ENCODE measurements at regions not wholly inside any gene's neighbourhood (a gene's known extent, or its start where the extent isn't known, plus 50 kb on each side); places are given as distances from the start of the nearest gene placed in this dataset.
"Not testable (repeated sequence)": the region's sequence is repeated elsewhere in the genome, so short reads cannot be mapped to it uniquely, and the experiment has no call there.

DNA sequence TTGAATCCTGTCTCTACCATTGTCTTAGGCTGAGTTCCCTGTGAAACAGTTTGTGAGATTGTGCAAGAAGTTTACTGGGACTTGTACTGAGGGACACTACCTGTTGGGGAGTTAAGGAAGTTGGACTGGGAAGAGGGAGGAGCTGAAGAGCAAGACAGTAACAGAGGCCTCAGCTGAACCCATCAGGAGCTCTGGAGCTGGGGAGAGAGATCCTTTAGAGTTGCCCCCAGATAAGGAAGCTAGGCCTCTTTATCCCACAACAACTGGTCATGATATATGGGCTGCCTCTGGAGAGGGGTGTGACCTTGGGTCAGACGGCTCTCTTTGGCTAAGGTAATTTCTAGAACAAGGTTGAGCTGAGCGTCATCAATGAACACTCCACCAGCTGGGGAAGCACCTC is 137.8 kb upstream of the SLC4A4 start:
- in situ Hi-C loops (cut with MboI; ENCODE audit: low pct_unique_long_range_greater_than_20kb, low sequenced_read_pairs), result no loop called here
- no peak for DNase-seq

DNA sequence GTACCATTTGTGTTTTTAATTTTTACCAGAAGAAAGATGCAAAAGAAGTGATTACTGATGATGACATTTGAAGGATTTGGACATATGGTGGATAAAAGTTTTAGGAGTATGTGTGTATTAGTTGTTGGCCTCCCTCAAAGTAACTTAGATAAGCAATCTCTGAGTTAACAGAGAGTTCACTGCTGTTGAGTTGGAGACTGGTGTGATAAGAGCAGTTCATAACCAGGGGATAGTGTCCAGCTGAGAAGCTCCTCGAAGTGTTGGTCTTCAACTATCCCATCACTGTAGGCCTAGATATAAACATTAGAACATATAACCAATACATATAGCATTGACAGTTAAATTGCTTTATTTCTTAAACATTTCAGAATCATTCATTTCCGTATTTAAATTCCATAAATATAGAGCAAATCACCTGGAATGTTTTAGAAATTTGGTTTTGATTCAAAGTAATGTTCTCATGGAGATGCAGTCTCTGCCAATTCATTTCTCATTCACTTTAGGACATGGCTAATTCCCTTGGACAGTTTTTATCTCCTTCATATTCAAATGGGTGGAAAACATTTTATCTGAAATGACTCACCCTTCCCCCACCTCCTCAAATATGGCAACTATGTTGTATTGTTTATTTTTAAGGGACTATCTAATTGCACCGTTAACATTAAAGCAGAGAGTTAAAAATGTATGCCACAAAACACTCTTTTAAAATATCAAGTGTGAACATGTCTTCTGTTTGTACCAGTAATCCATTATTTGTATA is 136.8 kb upstream of the SLC4A4 start:
- DNase-seq, result no peak
- in situ Hi-C loops (cut with MboI; ENCODE audit: low pct_unique_long_range_greater_than_20kb, low sequenced_read_pairs), result no loop called here

DNA sequence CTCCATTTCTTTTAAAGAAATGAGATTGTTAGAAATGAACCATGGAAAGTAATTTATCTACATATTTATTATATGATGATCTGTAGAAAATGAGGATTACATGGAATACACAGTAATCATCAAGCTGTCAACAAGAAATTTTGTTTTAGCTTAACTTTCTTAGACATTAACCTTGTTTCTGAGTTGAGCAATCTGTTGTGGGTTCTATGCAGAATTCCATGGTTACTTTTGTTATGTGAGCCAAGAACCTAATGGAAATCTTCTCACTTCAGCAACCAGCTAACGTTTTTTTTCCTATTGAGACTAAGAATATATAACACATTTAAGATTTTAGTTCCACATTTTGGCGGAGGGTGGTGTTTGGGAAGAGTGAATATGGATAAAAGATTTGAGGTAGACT is 136.1 kb upstream of the SLC4A4 start:
- in situ Hi-C loops (cut with MboI; ENCODE audit: low pct_unique_long_range_greater_than_20kb, low sequenced_read_pairs), result no loop called here
- DNase-seq, result no peak

DNA sequence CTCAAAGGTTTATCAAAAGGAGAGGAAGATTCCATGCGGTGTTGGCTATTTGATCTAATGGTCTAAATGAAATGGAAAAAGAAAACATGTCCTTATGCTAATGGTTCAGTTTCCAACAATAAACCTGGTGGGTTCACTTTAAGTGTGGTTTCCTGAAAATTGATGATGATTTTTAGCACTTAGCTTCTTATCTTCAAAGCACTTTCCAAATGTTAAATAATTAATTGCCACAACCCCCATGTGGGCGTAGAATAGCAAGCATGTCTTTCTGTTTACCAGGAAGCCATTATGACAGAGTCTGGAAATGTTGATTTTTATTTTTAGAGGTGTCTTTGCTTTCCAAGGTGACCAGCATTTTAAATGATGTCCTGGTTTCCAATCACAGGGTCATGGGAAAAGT is 134.8 kb upstream of the SLC4A4 start:
- DNase-seq, result no peak
- in situ Hi-C loops (cut with MboI; ENCODE audit: low pct_unique_long_range_greater_than_20kb, low sequenced_read_pairs), result no loop called here

DNA sequence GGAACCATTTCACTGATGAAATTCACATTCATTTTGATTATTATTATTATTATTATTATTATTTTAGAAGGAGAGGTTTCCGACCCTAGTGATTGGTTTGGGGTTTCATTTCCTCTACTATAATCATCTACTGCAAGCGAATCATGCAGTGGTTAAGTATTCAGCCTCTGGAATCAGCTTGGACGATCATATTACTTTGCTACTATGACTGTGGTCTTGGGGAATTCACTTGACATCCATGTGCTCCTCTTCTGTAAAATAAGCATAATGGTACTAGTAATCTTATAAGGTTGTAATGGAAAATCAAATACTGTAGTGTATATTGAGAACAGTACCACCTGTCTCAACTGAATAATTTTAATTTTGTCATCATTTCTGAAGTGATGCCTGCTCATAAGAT is 132.1 kb upstream of the SLC4A4 start:
- no peak for DNase-seq
- in situ Hi-C loops (cut with MboI; ENCODE audit: low pct_unique_long_range_greater_than_20kb, low sequenced_read_pairs), result no loop called here

DNA sequence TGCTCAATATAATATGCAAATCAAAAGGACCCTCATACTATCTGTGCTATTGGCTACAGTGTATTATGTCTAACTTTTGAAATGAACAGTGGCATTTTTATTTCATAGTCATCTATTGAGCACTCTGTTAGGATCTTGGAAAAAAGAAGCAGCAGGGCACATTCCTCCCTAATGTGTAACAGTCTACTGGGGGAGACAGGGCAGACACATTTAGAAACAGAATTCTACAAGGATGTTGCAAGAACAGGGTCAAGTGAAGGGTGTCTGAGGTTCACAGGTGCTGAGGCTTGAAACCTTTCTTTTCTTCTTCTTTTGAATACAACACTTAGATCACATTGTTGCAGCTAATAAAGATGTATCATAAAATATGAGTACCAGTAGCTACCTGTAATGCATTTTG is 129.7 kb upstream of the SLC4A4 start:
- in situ Hi-C loops (cut with MboI; ENCODE audit: low pct_unique_long_range_greater_than_20kb, low sequenced_read_pairs), result no loop called here
- DNase-seq, result no peak

DNA sequence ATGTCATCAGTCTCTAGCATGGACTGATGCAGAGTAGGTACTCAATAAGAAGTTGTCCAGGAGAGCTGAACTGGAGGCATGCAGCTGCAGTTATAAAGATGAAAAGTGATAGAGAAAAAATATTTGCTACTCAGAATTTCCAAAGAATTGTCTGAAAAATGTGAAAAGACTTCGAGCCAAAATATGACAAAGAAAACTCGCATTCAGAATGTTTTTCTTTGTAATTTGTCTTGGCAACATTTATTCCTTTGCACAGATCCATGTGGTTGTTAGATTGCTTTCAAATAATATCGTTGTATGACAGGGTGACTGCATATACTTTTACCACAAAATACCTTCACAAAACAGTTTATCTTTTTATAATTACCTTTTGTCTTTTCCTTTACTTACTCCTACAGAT is 128.0 kb upstream of the SLC4A4 start:
- DNase-seq, result no peak
- in situ Hi-C loops (cut with MboI; ENCODE audit: low pct_unique_long_range_greater_than_20kb, low sequenced_read_pairs), result no loop called here

DNA sequence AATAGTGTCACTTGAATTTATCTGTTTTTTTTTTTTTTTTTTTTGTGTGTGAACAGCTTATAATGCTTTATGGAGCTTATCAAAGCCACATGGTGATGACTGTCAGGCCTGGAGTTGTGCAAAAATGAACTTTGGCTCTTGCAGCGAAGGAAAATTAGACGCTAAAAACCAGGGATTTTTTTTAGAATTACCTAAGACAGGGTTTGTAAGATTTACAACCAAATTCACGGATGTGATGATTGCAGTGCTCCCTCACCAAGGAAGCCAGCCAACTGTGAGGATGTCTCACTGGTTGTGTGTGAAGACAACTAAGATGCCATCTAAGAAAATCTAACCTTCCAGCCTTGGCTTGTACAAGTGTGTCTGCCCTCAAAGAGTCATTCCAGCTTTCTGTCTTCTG is 127.1 kb upstream of the SLC4A4 start:
- no peak for DNase-seq
- in situ Hi-C loops (cut with MboI; ENCODE audit: low pct_unique_long_range_greater_than_20kb, low sequenced_read_pairs), result no loop called here

DNA sequence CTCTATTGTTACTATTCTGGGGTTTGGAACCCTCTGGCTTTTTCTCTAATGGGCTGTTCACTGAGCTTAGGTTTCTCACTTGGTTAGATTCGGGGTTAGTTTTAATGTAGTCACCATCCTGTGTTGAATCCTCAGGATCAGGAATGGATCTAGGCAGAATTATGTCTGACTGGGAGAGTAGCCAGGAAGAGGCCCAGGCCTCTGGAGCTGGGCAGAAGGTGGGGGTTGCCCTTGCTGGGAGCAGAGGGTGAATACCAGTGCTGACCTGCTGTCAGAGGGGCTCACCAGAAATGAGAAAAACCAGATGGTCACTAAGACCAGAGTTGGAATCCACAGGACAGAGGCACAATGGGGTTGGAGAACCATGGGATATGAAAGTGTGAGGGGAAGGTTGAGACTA is 126.6 kb upstream of the SLC4A4 start:
- in situ Hi-C loops (cut with MboI; ENCODE audit: low pct_unique_long_range_greater_than_20kb, low sequenced_read_pairs), result no loop called here
- DNase-seq, result no peak

DNA sequence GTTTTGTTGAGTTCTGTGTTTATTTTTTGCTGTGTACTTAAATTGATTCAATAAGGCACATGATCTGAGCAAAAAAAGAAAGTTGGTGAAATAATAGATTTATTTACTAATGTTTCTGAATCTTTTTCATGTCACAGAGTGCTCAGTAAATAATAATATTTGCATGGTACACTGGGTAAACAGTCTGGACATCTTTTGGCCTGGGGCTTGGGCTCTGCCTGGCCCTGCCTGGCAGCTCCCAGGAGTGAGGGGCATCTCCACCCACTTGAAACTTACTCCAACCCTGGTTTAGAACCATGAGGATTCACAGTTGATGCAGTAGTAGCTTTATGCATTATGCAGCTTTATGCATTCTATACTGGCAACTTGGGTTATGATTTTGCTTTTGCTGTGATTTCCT is 124.2 kb upstream of the SLC4A4 start:
- no peak for DNase-seq
- in situ Hi-C loops (cut with MboI; ENCODE audit: low pct_unique_long_range_greater_than_20kb, low sequenced_read_pairs), result no loop called here

DNA sequence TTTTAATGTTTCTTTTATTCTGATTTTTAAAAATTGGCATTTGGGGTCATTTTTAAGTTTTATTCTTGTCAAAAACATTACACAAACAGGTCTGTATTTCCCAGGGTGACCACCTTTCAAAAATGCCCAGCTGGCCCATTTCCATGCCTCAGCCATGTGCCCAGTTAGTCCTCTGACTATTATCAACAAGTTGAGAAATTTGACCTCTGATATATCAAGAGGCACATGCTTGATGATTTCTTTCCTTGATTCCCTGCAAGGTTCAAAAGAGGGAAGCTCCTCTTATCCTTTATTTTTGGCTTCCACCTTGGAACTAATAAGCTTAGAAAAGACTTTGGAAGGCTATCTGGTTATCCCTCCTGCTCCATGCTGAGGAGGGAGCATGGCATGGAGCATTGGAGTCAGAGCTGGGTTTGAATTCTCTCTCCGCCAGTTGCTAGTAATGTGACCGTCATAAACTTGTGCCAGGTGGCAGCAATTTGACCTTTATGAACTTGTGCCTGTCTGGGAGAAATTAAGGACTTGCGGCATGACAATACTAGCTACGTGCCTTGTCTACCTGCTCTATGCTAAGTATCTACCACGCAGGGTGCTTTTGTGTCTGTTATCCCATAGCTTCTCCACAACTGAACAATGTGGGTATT is 122.4 kb upstream of the SLC4A4 start:
- no peak for DNase-seq
- in situ Hi-C loops (cut with MboI; ENCODE audit: low pct_unique_long_range_greater_than_20kb, low sequenced_read_pairs), result no loop called here

DNA sequence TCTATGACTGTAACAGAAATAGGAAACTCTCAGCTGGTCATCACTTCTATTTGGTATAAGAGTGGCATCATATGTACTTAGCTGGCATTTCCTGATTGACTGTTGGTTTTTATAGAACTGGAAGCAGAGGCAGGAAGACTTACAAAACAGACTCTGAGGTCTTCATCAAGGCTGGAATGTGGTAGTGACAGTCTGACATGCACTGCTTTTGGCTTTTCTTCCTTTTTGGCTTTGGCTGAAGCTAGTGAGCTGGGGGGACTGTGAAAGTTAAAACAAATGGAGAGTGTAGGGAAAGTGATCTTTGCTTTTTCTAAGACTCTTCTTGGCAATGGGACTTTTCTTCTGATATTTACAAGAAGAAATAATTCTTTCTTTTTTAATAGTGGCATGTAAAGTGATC is 121.1 kb upstream of the SLC4A4 start:
- in situ Hi-C loops (cut with MboI; ENCODE audit: low pct_unique_long_range_greater_than_20kb, low sequenced_read_pairs), result no loop called here
- DNase-seq, result no peak

DNA sequence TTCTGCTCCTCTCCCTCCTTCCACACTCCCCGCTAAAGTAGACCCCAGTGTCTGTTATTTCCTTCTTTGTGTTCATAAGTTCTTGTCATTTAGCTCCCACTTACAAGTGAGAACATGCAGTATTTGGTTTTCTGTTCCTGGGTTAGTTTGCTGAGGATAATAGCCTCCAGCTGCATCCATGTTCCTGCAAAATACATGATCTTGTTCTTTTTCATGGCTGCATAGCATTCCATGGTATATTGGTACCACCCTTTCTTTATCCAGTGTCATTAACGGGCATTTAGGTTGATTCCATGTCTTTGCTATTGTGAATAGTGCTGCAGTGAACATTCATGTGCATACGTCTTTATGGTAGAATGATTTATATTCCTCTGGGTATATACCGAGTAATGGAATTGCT is 118.0 kb upstream of the SLC4A4 start:
- in situ Hi-C loops (cut with MboI; ENCODE audit: low pct_unique_long_range_greater_than_20kb, low sequenced_read_pairs); DNase-seq: not testable (repeated sequence)

DNA sequence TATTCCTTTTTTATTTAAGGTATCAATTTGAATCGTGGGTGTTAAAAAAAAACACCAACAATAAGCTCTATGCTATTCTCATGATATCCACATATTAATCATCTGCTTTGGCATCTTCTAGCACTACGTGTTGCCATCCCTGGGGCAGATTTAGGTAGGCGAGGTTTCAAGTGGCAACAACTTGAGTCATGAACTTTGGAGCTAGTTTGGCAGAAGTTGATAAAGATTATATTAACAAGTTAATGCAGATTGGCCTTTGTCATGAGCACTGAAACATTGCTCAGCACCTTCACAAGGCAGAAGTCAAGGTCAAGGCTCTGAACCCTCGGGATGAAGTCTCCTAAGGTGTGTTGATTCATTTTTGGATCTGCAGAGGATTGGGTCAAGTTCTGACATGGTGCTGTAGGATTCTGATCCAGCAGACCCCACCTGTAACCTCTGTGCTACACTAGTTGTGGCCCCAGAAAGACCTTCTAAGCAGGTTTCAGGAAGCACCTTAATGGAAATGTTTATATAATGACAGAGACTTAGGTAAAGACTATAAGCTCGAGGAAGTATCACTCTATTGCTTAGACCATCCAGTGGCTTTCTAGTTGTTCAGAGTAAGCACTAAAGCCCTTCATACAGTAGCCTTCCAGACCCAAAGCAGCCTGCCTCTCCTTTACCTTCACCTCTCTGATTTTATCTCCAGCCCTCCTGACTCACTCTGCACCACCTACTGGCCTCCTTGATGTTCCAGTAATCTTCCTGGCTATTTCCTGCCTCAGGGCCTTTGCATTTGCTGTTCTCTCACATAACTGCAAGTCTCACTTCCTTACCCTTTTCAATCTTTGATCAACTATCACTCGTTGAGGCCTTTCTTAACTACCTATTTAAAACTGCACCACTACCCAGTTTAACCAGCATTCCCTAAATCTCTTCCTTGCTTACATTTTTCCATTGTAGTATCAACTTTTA is 117.0 kb upstream of the SLC4A4 start:
- no peak for DNase-seq
- in situ Hi-C loops (cut with MboI; ENCODE audit: low pct_unique_long_range_greater_than_20kb, low sequenced_read_pairs), result no loop called here

DNA sequence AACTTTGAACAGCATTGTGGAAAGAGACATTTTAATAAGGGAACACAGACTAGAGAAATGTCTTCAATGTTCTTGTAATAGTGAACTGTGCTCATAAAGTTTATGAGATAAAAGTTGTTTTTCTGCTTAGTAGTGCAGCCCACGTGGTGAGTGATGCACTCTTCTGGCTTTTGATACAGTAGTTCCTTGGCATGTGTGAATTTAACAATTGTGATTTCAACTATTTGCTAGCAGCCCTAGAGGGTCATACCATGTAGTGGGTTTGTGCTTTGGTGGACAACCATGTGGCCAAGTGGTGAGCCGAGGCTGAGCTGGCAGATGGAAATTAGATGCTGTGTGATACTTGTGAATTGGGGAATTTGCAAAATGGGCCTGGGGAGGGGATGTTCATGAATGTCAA is 116.2 kb upstream of the SLC4A4 start:
- in situ Hi-C loops (cut with MboI; ENCODE audit: low pct_unique_long_range_greater_than_20kb, low sequenced_read_pairs), result no loop called here
- no peak for DNase-seq

DNA sequence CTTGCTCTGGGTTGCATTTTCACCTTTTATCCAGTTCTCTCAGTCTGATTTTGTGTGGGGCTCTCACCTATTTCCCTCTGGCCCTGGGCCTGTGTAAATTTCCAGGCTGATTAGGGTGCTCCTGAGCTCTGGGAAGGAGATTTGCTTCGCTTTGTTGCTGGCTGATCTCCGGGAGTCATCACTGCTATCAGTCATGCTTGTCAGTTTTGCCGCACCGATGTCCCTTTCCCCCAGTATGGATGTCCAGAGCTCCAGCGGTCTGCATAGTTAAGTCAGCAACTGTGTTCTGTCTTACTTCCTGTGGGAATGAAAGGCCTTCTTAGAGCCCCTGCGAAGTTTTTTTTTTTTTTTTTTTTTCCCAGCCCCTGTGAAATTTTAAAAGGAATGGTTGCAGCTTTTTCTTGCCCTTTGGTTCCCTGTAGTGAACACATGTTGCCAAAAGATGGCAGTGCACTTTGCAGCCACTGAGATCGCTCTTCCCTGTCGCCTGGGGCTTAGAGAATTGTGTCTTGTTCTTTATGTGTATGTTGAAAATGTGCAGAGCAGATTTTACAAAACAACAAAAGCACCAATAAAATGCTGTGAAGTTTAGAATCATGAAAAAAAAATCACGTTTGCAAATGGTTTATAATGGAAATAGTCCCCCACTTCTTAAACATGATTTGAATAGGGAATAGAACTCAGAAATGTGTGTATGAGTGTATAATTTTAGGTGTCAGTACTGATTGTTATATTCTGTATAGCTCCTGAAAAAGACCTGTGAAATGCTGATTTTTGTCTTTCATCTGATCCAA is 109.1 kb upstream of the SLC4A4 start:
- peak; percentile 8 for DNase-seq
- in situ Hi-C loops (cut with MboI; ENCODE audit: low pct_unique_long_range_greater_than_20kb, low sequenced_read_pairs), result no loop called here

DNA sequence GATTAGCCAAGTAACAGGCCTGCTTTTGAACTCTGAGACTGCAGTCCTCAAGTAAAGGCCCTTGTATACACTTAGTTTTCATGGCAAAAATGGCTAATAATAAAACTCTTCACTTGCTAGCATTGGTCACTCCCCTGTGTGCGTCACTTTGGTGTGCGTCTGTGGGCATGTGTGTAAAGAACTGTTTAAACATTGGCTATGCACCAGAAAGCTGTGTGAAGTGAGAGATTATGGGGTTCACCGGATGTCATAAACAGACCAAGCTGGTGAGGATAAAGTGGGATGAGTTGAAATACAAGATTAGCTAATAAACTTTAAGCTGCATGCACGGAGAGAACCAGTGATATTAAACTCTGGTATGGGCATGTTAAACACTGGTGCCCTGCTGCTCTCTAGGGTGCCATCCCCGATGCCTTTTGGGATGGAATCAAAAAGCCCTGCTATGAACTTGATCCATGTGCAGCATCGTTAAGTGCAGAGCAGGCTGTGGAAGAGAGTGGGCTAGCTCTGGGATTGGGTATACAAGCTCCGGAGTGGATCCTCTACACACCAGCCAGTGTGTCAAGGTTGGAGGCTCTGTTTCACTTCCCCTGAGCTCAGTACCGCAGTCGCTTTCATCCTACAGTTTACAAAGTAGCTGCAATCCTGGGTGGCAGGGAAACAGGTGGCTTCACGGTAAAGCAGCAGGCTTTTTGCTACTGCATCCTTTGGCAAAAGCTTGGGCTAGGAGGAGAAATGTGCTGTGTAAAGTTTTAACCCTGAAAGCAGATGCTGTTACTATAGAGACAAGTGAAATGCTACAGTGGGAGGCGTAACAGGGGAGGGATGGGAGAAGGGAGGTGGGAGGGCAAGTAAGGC is 108.3 kb upstream of the SLC4A4 start:
- no peak for DNase-seq
- in situ Hi-C loops (cut with MboI; ENCODE audit: low pct_unique_long_range_greater_than_20kb, low sequenced_read_pairs), result no loop called here
